SIG-M5 treated with dmso at 0.1 percent for 504 hours (cell line): ENCODE measurements at regions not wholly inside any gene's neighbourhood (a gene's known extent, or its start where the extent isn't known, plus 50 kb on each side); places are given as distances from the start of the nearest gene placed in this dataset.
A peak's percentile ranks its signal among the peaks of the same experiment; 100 is the strongest.

ENCODE experiments used
- DNase-seq: peaks from one replicate; lab custom pipeline; 2025; ENCODE audit not compliant: unreplicated experiment; lab: John Stamatoyannopoulos, UW

DNA sequence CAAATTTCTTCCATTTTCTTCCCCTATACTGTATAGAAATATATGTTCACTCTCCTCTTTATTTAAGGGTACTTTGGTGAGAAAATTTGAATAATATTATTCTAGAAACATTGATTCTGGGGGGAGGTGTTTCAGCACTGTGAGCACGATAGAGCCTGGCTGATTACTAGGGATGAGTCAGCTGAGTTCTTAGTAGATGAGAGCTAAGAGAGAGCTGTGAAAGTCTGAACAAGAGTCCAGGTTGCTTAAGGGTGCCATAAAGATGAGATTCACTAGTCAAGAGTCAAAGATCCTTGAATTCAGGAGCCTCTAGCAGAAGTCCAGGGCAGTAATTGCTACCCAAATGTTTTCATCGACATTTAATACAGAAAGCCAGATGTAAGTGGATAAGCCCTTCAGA is 756.6 kb upstream of the API5 start:
- no peak for DNase-seq

DNA sequence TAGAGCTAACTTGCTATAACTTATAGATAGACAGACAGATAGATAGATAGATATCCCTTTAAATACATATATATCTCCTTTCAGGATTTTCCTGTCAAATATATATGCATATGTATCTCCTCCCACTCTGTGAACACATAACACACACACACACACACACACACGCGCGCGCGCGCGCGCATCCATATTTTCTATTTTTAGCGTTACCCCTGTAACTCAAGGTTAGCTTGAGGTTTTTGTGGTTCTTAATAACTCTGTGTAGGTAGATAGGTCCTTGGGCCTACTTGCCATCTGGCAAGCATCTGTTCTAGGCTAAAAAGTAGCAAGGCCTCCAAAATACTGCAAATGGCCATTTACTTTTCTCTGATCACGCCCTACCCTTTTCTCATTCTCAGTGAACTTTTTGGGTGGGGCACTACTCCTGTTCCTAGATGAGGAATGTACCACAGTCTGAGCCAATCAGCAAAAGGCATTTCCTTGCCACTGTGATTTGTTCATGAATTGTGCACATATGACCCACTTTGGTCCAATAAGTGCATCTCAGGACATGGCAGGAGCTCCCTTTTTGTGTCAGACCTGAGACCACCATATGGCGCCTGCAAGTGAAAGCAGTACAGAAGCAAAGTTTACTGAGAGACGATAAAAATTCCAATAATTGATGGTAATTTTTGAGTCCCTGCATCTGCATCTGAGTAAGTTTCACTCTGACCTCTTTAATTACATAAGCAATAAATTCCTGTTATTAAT is 740.5 kb upstream of the API5 start:
- DNase-seq = no peak

DNA sequence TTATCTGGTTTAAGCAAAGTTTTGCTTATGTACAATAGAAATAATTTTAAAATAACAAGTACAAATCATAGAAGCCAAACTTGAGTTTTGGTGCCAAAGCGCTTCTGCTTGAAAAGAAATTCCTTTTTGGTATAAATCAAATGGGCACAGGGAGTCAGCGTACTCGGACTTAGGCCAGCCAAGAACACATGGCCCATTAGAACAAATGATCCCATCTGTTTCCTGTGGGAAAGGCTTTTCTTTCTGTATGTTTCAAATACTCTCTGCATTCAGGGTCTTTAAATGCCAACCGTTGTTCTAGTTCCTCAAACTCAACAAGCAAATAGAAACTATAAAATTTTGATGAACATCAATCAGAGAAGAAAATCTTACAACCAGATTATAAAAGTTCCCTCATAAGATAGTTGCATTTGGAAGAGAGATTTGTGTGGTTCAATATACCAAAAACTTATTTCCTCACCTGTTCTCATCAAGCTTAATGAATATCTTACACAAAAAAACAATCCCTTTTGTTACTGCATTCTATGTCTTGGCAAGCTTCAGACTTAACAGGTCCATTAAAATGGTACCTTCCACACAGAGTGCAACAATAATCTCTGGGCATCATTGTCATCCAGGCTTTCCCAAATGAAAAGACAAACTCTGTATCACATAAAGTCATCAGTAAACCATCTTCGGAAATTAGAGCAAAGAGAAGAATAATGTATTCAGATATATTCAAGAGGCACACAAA is 739.8 kb upstream of the API5 start:
- DNase-seq = no peak

DNA sequence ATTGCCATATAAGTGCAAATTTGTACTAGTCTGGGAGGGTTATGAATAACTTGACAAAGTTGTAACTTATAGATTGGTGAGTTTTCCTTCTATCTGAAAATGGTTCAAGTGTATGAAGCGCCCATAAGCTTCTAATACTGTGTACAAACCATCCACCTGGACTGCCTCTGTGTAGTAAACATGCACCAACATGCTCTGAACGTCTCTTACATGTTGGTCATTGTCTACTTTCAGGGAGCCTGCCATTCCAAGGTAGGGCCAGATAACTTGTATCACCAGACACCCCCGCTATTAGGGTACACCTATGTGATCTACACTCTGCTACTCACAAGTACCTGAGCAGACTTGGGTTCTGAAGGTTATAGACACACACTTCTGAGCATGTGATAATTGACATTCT is 735.5 kb upstream of the API5 start:
- DNase-seq = no peak

DNA sequence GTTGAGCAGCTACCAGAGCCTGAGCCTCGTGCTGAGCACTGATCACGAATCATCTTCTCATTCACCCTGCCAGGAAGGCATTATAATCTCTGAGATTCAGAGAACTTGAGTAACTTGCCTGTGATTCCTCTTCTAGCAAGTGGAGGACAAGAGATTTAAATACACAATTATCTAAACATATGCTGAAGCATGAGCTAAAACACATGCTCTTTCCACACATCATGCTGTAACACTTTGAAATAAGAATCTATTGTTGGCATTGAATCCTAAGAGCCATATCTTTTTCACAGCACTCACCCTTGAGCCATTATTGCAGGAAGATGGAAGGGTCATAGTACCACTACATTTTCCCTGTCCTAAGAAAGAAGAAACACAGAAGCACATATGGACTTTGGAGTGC is 722.5 kb upstream of the API5 start:
- no peak for DNase-seq

DNA sequence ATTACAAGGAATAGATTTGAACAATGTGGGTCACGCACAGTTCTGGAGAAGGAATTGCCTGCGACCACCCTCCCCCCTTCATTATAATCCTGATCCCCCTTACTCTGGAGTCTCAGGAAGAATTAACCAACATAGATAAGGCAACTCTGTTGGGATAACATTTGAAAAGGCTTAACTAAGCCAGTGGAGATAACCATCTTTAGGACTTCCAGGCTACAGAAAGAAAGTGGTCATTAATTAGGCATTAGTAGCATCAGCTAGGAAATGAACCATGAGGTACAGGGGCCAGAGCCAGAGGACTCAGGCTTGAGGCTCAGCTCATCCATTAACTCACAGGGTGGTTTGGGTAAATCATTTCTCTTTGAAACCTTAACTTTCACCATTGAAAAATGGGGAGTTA is 720.0 kb upstream of the API5 start:
- no peak for DNase-seq

DNA sequence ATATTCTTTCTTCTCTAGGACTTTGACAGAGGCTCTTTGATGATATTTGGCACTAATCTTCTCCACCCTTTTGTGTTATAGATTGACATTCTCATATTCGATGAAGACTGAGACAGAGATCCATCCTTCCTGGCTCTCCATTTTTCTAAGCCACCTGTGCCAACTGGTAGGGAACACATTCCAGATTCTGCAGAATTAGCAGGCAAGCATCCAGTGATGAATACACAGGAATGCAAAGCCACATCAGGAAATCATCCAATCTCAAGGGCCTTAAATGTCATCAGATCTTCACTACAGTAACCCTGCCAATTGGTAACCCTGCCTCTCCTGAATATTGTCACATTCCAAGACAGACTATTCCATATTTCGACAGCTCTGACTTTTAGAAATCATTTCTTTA is 718.4 kb upstream of the API5 start:
- DNase-seq = no peak

DNA sequence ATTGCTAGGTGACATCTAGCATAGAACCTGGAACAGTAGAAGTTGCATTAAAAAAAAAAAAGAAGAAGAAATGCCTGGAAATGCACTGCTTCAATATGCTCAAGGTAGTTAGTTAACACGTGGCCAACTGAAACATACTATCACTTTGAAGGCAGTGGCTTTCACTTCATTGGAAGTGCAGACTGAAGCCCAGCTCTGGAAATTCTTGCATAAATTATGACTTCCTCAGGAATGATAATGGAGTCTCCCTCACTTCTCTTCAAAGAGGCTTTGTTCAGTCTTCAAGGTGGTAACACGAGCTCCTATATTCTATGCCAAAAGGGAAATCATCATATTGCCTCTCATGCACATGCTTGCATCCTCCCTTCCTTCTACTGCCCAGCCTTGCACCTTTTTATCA is 715.9 kb upstream of the API5 start:
- no peak for DNase-seq

DNA sequence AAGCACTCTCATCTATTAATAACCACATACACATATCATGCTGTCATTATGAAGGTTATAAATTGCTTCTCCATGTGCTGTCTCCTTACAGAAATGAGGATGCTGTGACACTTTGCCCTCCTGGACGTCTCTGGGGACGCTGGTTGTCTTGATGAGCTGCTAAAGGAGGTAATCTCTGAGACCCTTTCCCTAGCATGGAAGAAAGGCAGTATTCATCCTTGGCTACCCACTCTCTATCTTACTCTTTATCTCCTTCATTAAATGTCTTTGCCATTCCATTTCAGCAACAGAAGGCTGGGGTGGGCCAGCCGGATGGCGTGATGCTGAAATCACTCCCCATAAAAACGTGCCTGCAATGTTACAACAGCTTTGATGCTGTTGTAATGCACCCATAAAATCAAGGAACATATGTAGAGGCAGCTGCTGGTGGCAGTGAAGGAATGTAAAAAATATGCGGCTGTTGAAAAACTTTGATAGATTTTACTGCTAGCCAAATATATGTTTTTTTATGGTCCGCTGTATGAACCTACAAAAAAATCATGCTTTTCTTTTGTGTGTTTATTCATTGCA is 715.1 kb upstream of the API5 start:
- DNase-seq = no peak

DNA sequence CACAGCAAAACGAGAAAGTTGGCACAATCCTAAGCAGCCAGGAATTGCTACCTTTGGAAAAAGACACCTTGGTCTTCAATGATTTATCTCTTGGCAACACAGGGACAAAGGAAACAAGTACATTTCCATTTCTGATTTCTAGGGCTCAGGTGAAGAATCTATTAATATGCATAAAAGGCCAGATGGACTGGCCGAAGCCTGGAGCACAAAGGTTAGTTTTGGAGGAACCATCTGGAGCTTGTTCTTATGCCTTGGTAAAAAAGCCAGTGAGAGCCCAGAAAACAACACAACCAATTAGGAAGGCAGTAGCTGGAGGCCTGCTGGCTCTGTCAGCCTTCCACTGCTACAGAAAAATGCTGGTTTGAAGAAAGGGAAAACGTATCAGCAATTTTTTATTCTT is 713.5 kb upstream of the API5 start:
- no peak for DNase-seq

DNA sequence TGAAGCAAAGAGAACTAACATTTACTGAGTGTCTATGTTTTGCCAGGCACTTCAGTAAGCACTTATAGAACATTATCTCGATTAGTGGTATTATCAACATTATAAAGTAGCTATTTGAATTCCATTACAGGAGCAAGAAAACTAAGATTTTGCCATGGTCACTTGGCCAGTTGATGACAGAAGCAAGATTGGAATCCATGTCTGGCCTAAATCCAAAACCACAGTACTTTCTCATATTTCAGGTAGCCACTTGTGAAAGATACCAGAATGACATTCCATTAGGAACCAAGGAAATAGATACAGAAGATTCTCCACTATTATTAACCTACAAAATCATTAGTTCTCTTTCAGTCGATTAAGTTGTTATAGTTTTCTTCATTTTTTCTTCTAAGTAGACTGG is 691.0 kb upstream of the API5 start:
- no peak for DNase-seq

DNA sequence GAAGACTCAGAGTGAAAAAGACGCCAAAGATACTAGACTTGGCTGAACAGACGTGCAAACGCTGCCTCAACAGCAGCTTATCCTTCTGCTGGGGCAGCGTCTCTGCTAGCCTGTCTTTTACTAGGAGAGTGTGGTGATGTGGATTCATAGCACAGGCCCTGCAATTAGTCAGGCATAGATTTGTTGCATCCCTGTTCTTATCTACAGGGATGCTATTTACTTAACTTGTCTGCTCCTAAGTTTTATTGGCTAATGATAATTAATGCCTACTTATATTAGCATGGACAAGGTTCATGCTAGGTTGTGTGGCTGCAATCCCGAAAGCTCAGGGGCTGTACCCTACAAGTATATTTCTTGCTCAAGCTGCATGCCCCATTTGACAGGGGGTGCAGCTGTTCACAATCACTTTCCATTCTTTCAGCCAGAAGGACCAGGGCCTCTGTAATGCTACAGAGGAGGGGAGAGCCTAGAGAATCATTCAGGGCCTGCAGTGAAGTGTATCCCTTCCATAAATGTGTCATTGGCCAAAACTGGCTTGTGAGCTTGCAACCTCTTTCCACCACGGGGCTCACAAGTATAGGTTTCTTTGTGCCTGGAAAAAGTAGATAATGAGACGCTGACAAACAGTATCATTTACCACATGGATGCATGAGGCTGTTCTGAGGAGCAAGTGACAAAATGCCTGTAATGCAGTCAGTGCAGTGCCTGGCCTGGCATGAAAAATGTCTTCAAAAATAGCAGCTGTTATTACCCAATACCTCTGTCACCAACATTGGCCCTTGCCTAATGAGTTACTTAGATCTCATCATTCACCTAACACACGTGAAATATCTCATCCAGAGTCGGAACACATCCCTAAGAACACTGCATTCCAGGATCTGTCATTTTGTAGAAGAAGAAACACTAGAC is 685.8 kb upstream of the API5 start:
- DNase-seq = no peak

DNA sequence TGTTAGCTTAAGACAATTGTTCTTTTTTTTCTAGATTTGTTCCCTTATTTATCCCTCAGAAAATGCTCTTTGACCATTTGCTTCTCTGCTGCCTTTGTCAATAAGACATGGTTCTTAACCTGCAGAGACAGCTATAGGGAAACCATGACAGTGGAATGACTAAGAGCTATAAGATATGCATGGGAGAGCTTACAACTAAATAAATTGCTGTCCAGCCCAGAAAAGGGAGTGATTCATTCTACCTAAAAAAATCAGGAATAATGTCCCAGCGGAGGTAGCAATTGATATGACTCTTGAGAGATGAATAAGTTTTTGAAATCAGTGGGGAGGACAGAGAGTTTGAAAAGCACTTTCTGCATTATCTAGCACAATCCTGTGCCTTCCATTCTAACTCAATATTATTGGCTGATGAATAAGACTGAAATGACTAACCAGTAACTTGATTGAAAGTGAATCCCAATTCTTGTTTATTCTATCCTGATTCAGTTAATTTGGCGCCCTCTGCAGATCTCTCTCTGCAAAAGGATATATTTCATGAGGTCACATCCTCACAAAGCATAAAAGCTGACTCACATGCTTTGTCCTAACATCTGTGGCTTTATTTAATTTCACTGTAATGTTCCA is 680.5 kb upstream of the API5 start:
- DNase-seq = peak; percentile 0

DNA sequence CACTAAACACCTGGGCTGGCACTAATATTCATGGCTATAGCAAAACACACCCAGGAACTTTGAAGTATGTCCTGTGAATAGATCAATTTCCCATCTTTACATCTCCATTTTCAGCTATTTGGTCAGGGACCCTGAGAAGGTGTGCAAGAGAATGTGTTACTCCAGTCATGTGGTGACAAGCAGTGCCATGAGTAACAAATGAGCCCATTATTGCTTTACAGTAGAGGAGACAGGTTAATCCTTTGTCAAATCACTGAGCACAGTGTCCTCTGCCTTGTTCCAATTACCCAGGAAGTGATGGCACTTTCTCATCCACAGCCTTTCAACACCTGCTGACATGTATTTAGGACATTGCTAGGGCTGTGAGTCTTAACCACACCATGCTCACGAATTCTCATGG is 664.8 kb upstream of the API5 start:
- no peak for DNase-seq

DNA sequence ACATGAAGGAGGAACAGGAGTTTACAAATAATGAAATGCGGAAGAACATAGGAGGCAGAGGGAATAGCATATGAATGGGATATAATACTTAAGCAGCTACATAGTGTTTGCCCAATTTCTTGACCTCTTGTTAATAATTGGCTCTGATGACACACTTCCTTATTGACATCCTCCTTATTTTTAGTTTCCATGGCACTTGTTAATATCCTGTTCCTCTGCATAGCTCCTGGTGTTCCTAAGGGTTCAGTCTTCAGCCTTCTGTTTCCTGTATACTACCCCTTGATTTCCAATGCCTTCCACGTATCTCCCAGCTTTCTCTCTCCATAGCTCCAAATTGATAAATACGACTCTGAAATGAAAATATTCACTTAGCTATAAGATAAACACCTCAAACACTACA is 663.8 kb upstream of the API5 start:
- DNase-seq = no peak

DNA sequence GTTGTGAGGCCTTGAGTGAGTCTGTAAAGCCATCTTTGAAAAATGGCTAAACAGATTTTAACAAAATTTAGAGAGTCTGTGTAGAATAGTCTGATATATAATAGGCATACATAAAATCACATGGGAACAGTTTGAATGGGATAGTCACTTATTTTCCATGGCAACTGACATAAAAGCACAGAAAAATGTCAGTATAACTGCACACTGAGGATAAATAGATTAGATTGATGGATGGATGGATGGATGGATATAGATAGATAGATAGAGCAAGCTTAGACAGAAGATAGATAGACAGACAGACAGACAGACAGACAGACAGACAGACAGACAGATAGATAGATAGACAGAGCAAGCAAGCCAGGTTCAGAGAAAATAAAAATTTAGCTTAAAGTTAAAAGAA is 660.2 kb upstream of the API5 start:
- DNase-seq = no peak

DNA sequence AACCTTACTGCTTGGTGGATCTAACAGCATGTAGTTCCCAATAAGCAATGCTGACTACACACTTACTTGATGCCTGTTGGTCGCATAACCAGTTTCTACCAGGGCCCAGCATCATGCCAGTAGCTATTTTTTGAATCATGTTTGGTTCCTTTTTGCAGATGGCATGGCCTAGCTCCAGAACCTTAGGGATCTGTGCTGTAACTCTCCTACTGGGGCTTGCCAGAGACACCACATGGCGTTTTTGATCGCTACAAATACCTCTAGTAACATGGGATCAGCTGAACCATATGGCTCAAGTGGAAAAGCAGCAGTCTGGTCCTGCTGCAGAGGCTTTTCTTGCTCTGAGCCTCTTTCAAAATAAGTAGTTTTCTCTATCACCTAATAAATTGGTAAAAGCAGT is 654.6 kb upstream of the API5 start:
- no peak for DNase-seq

DNA sequence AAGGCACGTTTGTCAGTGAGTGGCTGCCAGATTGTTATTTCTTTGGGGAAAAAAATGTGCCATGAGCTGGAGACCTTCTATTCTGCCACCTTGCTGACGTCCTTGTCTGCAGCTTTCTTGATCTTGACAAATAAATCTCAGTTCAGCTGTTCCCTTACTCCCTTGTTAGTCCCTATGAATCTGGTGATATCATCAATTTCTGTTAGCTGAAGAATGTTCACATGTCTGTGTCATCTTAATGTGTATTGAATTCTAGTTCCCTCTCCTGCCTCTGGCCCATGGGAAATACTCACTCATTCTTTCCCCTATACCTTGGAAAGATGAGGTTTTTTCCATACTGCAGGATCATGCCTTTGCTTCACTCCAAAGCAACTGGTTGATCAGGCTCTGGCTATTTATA is 649.9 kb upstream of the API5 start:
- DNase-seq = no peak

DNA sequence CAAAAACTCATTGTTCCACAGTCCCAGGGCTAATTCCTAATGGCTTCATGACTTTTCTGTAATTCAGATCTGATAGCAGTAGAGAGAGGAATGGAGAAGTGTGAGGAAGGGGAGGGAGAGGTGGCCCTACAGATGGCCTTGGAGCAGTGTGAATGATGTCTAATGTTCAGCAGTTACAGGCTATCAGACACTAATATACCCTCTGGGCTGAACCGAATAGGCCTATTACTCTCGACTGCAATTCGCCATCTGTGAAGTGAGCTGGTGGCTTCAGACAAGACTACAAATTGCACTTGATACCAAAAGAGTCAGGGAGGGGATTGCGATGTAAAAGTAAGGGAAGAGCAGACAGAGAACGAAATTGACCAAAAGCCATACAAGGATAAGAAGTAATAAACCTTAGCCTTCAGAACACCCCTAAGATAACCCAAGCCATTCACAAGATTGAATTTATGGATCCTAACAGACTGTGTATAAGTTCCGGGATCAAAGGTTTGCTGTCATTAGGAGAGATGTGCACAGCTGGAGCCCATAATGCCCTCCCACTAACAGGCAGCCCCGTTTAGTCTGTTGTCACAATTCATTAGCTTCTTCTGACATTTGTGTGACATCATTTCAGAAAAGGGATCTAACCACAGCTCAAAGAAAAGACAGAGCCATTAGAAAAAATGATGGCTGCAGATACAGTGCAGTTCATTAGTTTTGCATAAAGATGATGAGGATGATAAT is 642.4 kb upstream of the API5 start:
- no peak for DNase-seq

DNA sequence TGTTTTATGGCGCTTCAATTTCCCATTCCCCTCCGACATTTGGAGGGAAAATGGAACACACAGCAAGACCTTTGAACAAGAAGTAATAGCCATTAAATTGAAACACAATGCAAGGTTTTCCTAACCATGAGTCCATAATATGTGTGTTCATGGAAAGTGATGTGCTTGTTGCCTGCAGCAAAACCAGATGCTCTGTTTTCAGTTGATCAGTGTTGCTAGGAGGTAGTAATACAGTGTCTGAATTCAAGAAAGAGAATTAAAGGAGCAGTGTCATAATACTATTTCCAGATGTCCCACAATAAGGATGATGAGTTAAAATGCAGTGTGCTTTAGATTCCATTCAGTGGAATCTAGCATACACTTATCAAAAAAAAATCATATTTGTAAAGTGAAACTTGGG is 637.4 kb upstream of the API5 start:
- DNase-seq = no peak
